KMS-11 (cell line): ENCODE measurements at regions not wholly inside any gene's neighbourhood (a gene's known extent, or its start where the extent isn't known, plus 50 kb on each side); places are given as distances from the start of the nearest gene placed in this dataset.

Experiments used
- H2AFZ ChIP-seq: fragments of 200-600 bp; sonication (generic); 2 replicates; pipeline ENCODE4 v1.6.1; 2016; ENCODE audit warnings: antibody characterized with exemption, mixed run types, low read depth
- H3K27ac ChIP-seq: fragments of 200-600 bp; sonication (generic); 2 replicates; pipeline ENCODE4 v1.6.1; 2016; ENCODE audit warnings: mild to moderate bottlenecking, mixed run types
- H3K27me3 ChIP-seq: fragments of 200-600 bp; sonication (generic); 2 replicates; pipeline ENCODE4 v1.6.1; 2017; ENCODE audit warnings: mild to moderate bottlenecking, low read depth, mixed run types, moderate library complexity; ENCODE audit not compliant: insufficient read depth
- H3K36me3 ChIP-seq: fragments of 200-600 bp; sonication (generic); 2 replicates; pipeline ENCODE4 v1.6.1; 2017; ENCODE audit warnings: mild to moderate bottlenecking, mixed run types; ENCODE audit not compliant: insufficient read depth
- H3K4me1 ChIP-seq: fragments of 200-600 bp; sonication (generic); 2 replicates; pipeline ENCODE4 v1.6.1; 2016; ENCODE audit warnings: mild to moderate bottlenecking, low read depth, mixed run types; ENCODE audit not compliant: poor library complexity, severe bottlenecking
- H3K4me2 ChIP-seq: fragments of 200-600 bp; sonication (generic); 2 replicates; pipeline ENCODE4 v1.7.0; 2016; ENCODE audit warnings: mild to moderate bottlenecking, mixed run types
- H3K4me3 ChIP-seq: fragments of 200-600 bp; sonication (generic); IDR thresholded peaks from 2 replicates; pipeline ENCODE4 v1.6.1; 2017; ENCODE audit warnings: low read depth, low read length, mixed read lengths; ENCODE audit not compliant: insufficient read depth
- H3K79me2 ChIP-seq: fragments of 200-600 bp; sonication (generic); 2 replicates; pipeline ENCODE4 v1.6.1; 2016; ENCODE audit warnings: low read depth, mixed run types; ENCODE audit not compliant: insufficient read depth
- H3K9ac ChIP-seq: fragments of 200-600 bp; sonication (generic); 2 replicates; pipeline ENCODE4 v1.6.1; 2016; ENCODE audit warnings: mild to moderate bottlenecking, mixed run types
- H4K20me1 ChIP-seq: fragments of 200-600 bp; sonication (generic); 2 replicates; pipeline ENCODE4 v1.6.1; 2016; ENCODE audit warnings: mild to moderate bottlenecking, mixed run types; ENCODE audit not compliant: insufficient read depth
- TF ChIP-seq, protein P1 (sequence below): fragments of 200-600 bp; sonication (generic); conservative IDR thresholded peaks from 2 replicates; pipeline ENCODE4 v1.6.1; 2017; ENCODE audit warnings: low read depth, mild to moderate bottlenecking, antibody characterized with exemption, low read length, moderate library complexity, mixed read lengths

DNA sequence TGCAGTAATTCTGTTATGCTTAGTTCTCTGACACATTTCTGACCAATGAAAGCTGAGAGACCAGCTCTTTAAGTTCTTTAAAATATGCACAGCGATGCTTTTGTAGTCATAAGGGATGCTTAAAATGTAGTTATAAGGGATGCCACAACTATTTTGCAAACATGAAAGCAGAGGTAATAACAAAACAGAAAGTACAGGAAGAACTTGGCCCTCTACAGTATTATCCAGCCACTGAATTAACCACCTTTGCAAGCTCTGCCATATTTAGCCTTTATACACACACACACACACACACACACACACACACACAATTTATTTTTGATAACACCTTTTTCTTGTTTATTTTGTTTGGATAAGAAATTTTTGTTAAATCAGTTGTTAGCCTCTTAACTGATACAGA lies 590.0 kb downstream of the FAT4 start:
- no peaks in the 10 kb centered on the region for H3K79me2 ChIP-seq
- no peak overlapping the region for H2AFZ ChIP-seq
- TF ChIP-seq, protein P1, sequence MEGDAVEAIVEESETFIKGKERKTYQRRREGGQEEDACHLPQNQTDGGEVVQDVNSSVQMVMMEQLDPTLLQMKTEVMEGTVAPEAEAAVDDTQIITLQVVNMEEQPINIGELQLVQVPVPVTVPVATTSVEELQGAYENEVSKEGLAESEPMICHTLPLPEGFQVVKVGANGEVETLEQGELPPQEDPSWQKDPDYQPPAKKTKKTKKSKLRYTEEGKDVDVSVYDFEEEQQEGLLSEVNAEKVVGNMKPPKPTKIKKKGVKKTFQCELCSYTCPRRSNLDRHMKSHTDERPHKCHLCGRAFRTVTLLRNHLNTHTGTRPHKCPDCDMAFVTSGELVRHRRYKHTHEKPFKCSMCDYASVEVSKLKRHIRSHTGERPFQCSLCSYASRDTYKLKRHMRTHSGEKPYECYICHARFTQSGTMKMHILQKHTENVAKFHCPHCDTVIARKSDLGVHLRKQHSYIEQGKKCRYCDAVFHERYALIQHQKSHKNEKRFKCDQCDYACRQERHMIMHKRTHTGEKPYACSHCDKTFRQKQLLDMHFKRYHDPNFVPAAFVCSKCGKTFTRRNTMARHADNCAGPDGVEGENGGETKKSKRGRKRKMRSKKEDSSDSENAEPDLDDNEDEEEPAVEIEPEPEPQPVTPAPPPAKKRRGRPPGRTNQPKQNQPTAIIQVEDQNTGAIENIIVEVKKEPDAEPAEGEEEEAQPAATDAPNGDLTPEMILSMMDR = no peak

DNA sequence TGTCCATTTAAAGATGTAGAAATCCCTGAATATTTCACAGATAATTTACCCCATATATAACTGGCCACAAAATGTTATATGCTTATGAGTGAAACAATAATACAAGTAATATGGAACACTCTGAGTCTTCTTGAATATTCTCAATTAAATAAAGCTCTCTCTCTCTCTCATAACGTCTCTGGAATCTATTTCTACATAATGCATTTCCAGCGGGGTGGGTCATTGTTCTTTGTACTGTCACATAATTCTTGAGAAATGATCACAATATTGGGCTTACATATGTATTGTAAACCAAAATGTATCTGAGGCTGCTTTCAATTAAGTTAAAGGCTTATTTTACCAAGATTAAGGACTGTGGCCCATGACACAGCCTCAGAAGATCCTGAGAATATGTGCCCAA lies 596.3 kb downstream of the FAT4 start:
- Histone ChIP-seq H3K36me3 (no peaks in the 10 kb centered on the region), H3K4me1 (no peaks in the 10 kb centered on the region), H4K20me1 (no peaks in the 10 kb centered on the region), H3K4me3 (no peak overlapping the region), H3K27me3 (no peaks in the 10 kb centered on the region), H3K9ac (no peak overlapping the region), H3K79me2 (no peaks in the 10 kb centered on the region), H3K27ac (no peak overlapping the region), H3K4me2 (no peak overlapping the region), H2AFZ (no peak overlapping the region)
- TF ChIP-seq, protein P1 = no peak

More for the DNA sequence above, 590.0 kb downstream of the FAT4 start:
- Histone ChIP-seq H3K4me3 (no peak overlapping the region), H3K36me3 (no peaks in the 10 kb centered on the region), H3K27me3 (no peaks in the 10 kb centered on the region), H3K9ac (no peak overlapping the region), H3K27ac (no peak overlapping the region), H3K4me2 (no peak overlapping the region), H4K20me1 (no peaks in the 10 kb centered on the region), H3K4me1 (no peaks in the 10 kb centered on the region)

DNA sequence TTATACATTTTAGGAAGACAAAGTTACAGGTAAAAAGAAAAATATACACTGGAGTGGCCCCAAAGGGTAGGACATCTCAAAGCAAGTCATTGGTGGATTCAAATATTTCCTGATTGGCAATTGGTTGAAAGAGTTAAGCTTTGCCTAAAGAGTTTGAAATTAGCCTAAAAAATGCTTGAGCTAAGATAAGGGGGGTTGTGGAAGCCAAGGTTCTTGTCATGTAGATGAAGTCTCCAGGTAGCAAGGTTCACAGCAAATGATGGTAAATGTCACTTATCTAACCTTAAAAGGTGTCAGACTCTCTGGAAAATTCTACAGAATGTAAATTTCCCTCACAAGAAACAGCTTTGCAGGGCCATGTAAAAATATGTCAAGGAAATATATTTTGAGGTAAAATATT lies 596.7 kb downstream of the FAT4 start:
- no peak overlapping the region for H2AFZ ChIP-seq

DNA sequence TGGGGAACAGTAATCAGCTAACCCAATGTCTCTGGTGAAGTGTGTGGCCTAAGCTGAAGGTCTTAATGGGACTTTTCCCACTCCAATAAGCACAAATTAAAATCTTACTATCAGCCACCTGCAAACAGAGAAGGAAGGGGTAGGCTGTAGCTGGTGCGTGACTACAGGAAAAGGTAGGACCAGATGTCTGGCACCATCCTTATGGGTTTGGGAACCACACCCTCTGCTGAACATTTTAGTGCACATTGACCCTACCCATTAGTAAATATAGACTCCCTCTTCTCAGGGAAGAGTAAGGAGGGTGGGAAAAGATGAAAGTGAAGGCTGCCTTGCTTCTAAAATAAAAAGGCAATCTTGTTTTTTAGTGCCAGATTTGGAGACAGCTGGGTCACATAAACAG lies 602.8 kb downstream of the FAT4 start:
- TF ChIP-seq, protein P1 = no peak

More for the DNA sequence above, 596.7 kb downstream of the FAT4 start:
- H3K4me1 ChIP-seq = no peaks in the 10 kb centered on the region
- no peak overlapping the region for H3K4me2 ChIP-seq
- H3K27me3 ChIP-seq = no peaks in the 10 kb centered on the region
- H3K9ac ChIP-seq = no peak overlapping the region
- H3K27ac ChIP-seq = no peak overlapping the region
- H4K20me1 ChIP-seq = no peaks in the 10 kb centered on the region
- H3K4me3 ChIP-seq = no peak overlapping the region
- H3K36me3 ChIP-seq = no peaks in the 10 kb centered on the region
- H3K79me2 ChIP-seq = no peaks in the 10 kb centered on the region
- TF ChIP-seq, protein P1 = no peak

DNA sequence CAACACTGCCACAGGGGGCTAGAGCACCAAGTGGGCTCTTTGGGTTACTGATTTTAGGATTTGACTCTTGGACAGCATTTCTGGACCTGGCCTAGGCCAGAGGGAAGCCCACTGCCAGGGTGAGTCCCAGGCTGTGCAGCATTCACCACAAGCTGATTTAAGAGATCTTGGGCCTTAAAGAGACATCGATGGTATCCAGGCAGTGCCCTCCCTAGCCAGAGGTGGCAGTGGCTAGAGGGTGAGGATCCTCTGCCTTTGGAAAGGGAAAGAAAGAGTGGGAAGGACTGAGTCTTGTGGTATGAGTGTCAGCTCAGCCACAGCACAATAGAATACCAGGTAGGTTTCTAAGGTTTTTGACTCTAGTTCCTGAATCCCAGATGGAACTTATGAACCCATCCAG lies 613.9 kb downstream of the FAT4 start:
- no peaks in the 10 kb centered on the region for H3K79me2 ChIP-seq
- H3K27me3 ChIP-seq = no peaks in the 10 kb centered on the region
- no peak overlapping the region for H2AFZ ChIP-seq
- no peak overlapping the region for H3K27ac ChIP-seq
- H3K4me3 ChIP-seq = no peak overlapping the region
- H3K36me3 ChIP-seq = no peaks in the 10 kb centered on the region
- TF ChIP-seq, protein P1 = no peak
- H3K4me1 ChIP-seq = no peaks in the 10 kb centered on the region
- H3K9ac ChIP-seq = no peak overlapping the region
- no peak overlapping the region for H3K4me2 ChIP-seq
- no peaks in the 10 kb centered on the region for H4K20me1 ChIP-seq

More for the DNA sequence above, 602.8 kb downstream of the FAT4 start:
- Histone ChIP-seq H4K20me1 (no peaks in the 10 kb centered on the region), H3K27ac (no peak overlapping the region), H2AFZ (no peak overlapping the region), H3K4me3 (no peak overlapping the region), H3K4me2 (no peak overlapping the region), H3K79me2 (no peaks in the 10 kb centered on the region), H3K27me3 (no peaks in the 10 kb centered on the region), H3K36me3 (no peaks in the 10 kb centered on the region), H3K4me1 (no peaks in the 10 kb centered on the region), H3K9ac (no peak overlapping the region)
